SK-N-SH (cell line): ENCODE measurements at regions not wholly inside any gene's neighbourhood (a gene's known extent, or its start where the extent isn't known, plus 50 kb on each side); places are given as distances from the start of the nearest gene placed in this dataset.

Source experiments
- CTCF ChIA-PET: fragments of 300-600, 350-600 bp; formaldehyde crosslinking; extraction: SDS; loops from one replicate; lab custom pipeline; 2021; lab: Yijun Ruan, JAX
- POLR2A ChIA-PET: fragments of 350-600 bp; sonication (Branson Sonifier 250); formaldehyde crosslinking; extraction: SDS; loops from one replicate; lab custom pipeline; 2020; ENCODE audit warnings: antibody characterized with exemption, inconsistent platforms; lab: Yijun Ruan, JAX
- DNase-seq: peaks from one replicate; pipeline ENCODE4 v3.0.0; 2012
- H2AFZ ChIP-seq: fragments of 200-600 bp; sonication (generic); 2 replicates; pipeline ENCODE4 v1.8.1; 2016; ENCODE audit warnings: antibody characterized with exemption, mild to moderate bottlenecking, low read depth
- H3F3A ChIP-seq: fragments of 200-600 bp; sonication (generic); replicated peaks from 2 replicates; pipeline ENCODE3; 2016; ENCODE audit warnings: antibody characterized with exemption, mild to moderate bottlenecking; ENCODE audit not compliant: insufficient read depth
- H3K27ac ChIP-seq, 2 experiments: fragments of 200-500 bp in 1 of 2; fragments of 200-600 bp in 1 of 2; sonication (Bioruptor generic) in 1 of 2; sonication (generic), shearing (Covaris generic) in 1 of 2; 2 replicates each; pipeline versions ENCODE4 v1.5.1 to v1.6.1; 2014 to 2016; ENCODE audit warnings: low read depth in 2 of 2, inconsistent platforms in 1 of 2, low read length in 1 of 2, mild to moderate bottlenecking in 1 of 2, mixed read lengths in 1 of 2
- H3K27me3 ChIP-seq: fragments of 200-600 bp; sonication (generic), shearing (Covaris generic); 2 replicates; pipeline ENCODE4 v1.6.1; 2016; ENCODE audit warnings: mixed run types; ENCODE audit not compliant: insufficient read depth
- H3K36me3 ChIP-seq, 2 experiments: fragments of 200-500 bp in 1 of 2; fragments of 200-600 bp in 1 of 2; sonication (Bioruptor generic) in 1 of 2; sonication (generic) in 1 of 2; replicated peaks in 1 of 2; 2 replicates each; pipeline versions ENCODE3 to v1.5.1; 2014 to 2016; ENCODE audit warnings: low read length in 1 of 2, mild to moderate bottlenecking in 1 of 2; ENCODE audit not compliant: insufficient read depth in 2 of 2, control insufficient read depth in 1 of 2
- H3K4me1 ChIP-seq, 2 experiments: fragments of 200-500 bp in 1 of 2; fragments of 200-600 bp in 1 of 2; sonication (Bioruptor generic) in 1 of 2; sonication (generic), shearing (Covaris generic) in 1 of 2; 2 replicates each; pipeline versions ENCODE4 v1.5.1 to v1.6.1; 2014 to 2016; ENCODE audit warnings: low read depth in 1 of 2, low read length in 1 of 2, mixed run types in 1 of 2; ENCODE audit not compliant: insufficient read depth in 2 of 2, control insufficient read depth in 1 of 2
- H3K4me2 ChIP-seq: fragments of 200-600 bp; sonication (generic), shearing (Covaris generic); 2 replicates; pipeline ENCODE4 v1.6.1; 2017; ENCODE audit warnings: mixed run types
- H3K4me3 ChIP-seq, 2 experiments: fragments of 200-500 bp in 1 of 2; fragments of 200-600 bp in 1 of 2; sonication (Bioruptor generic) in 1 of 2; sonication (generic), shearing (Covaris generic) in 1 of 2; 2 replicates each; pipeline versions ENCODE4 v1.5.1 to v1.8.1; 2014 to 2016; ENCODE audit warnings: low read depth in 2 of 2, inconsistent platforms in 1 of 2, low read length in 1 of 2, mild to moderate bottlenecking in 1 of 2, mixed read lengths in 1 of 2, moderate library complexity in 1 of 2
- H3K79me2 ChIP-seq: fragments of 200-600 bp; sonication (generic); 2 replicates; pipeline ENCODE4 v1.8.1; 2017; ENCODE audit warnings: mild to moderate bottlenecking; ENCODE audit not compliant: insufficient read depth
- H3K9ac ChIP-seq: fragments of 200-600 bp; sonication (generic); 2 replicates; pipeline ENCODE4 v1.6.1; 2017; ENCODE audit warnings: mixed run types
- H3K9me2 ChIP-seq: fragments of 200-600 bp; sonication (generic); 2 replicates; pipeline ENCODE4 v1.6.1; 2017; ENCODE audit warnings: mixed run types
- H3K9me3 ChIP-seq: fragments of 200-600 bp; sonication (generic); 2 replicates; pipeline ENCODE4 v1.6.1; 2017; ENCODE audit warnings: mixed run types, mild to moderate bottlenecking, moderate library complexity
- H4K20me1 ChIP-seq: fragments of 200-600 bp; sonication (generic); 2 replicates; pipeline ENCODE4 v1.6.1; 2017; ENCODE audit warnings: mild to moderate bottlenecking, mixed run types; ENCODE audit not compliant: insufficient read depth
- CTCF ChIP-seq: fragments of 200-600 bp; sonication (generic); IDR thresholded peaks from 2 replicates; pipeline ENCODE4 v1.6.1; 2017; ENCODE audit warnings: antibody characterized with exemption, mild to moderate bottlenecking, moderate library complexity
- FOXJ3 ChIP-seq: sonication (generic); formaldehyde crosslinking; IDR thresholded peaks from 2 replicates; pipeline ENCODE4 v1.5.1; 2020; ENCODE audit warnings: mild to moderate bottlenecking, missing genetic modification reagents
- FOXM1 ChIP-seq: IDR thresholded peaks from 2 replicates; pipeline ENCODE4 v1.4.0; 2012; ENCODE audit warnings: low read depth, mild to moderate bottlenecking
- GABPA ChIP-seq: IDR thresholded peaks from 2 replicates; pipeline ENCODE4 v1.4.0; 2012; ENCODE audit warnings: low read depth, mild to moderate bottlenecking
- GATA2 ChIP-seq: sonication (generic); formaldehyde crosslinking; IDR thresholded peaks from 2 replicates; pipeline ENCODE4 v1.5.0; 2020; ENCODE audit warnings: mild to moderate bottlenecking, missing genetic modification reagents
- RCOR1 ChIP-seq: fragments of 150-350 bp; IDR thresholded peaks from 2 replicates; pipeline ENCODE4 v1.6.1; 2017; ENCODE audit warnings: antibody characterized with exemption, low read length
- SIN3A ChIP-seq: IDR thresholded peaks from 2 replicates; pipeline ENCODE4 v1.6.1; 2012; ENCODE audit warnings: low read depth, mild to moderate bottlenecking, low read length, moderate library complexity, borderline replicate concordance
- TCF12 ChIP-seq: IDR thresholded peaks from 2 replicates; pipeline ENCODE4 v1.4.0; 2012
- USF1 ChIP-seq: IDR thresholded peaks from 2 replicates; pipeline ENCODE4 v1.4.0; 2012; ENCODE audit warnings: low read depth, borderline replicate concordance
- WGBS: methylation state at CpG from one replicate; pipeline ENCODE4 v1.1.6; 2017; ENCODE audit warnings: low lambda C conversion rate; 5-methylcytosine and 5-hydroxymethylcytosine counted together
- TF ChIP-seq, protein P1 (sequence below): IDR thresholded peaks from 2 replicates; pipeline ENCODE4 v1.6.1; 2012; ENCODE audit warnings: mild to moderate bottlenecking, low read depth, low read length, moderate library complexity
- TF ChIP-seq, protein P2 (sequence below): IDR thresholded peaks from 2 replicates; pipeline ENCODE4; 2012

DNA sequence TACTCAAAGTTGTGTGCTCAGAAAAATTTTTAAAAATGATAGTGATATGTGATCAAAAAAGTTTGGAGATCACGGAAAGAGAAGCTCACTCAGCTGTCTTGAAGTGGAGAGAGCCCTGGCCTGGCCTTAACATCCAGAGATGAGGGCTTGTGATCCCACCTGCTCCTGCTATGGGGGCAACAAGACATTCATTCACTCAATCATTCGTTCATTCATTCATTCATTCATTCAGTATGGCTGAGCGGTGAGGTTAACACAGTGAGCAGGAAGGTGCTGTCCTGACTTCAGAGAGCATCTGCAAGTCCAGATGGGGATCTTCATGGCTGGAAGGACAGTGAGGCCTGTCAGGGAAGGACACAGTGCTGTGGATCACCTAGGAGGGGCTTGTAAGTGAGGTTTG, 112.3 kb downstream of the SLC25A47 start:
- POLR2A ChIA-PET: interaction anchor here (0.8 to 2.9 kb wide), 3 partner anchors 10 to 295 kb away, joined by 3 to 20 read pairs (median 4); no protein-coding TSS in a partner anchor
- H3K4me1 ChIP-seq: peaks cover 22 to 60% of the 10 kb centered on the region in 2 experiments
- no peak overlapping the region for H3K4me3 ChIP-seq
- H3K4me2 ChIP-seq: no peak overlapping the region
- H3F3A ChIP-seq: peaks cover 9% of the 10 kb centered on the region
- TF ChIP-seq TCF12 (no peak), FOXM1 (no peak), USF1 (no peak), GATA2 (no peak), GABPA (no peak), RCOR1 (no peak), CTCF (no peak), FOXJ3 (CRISPR knock-in tag) (no peak), SIN3A (no peak)
- TF ChIP-seq, protein P1, sequence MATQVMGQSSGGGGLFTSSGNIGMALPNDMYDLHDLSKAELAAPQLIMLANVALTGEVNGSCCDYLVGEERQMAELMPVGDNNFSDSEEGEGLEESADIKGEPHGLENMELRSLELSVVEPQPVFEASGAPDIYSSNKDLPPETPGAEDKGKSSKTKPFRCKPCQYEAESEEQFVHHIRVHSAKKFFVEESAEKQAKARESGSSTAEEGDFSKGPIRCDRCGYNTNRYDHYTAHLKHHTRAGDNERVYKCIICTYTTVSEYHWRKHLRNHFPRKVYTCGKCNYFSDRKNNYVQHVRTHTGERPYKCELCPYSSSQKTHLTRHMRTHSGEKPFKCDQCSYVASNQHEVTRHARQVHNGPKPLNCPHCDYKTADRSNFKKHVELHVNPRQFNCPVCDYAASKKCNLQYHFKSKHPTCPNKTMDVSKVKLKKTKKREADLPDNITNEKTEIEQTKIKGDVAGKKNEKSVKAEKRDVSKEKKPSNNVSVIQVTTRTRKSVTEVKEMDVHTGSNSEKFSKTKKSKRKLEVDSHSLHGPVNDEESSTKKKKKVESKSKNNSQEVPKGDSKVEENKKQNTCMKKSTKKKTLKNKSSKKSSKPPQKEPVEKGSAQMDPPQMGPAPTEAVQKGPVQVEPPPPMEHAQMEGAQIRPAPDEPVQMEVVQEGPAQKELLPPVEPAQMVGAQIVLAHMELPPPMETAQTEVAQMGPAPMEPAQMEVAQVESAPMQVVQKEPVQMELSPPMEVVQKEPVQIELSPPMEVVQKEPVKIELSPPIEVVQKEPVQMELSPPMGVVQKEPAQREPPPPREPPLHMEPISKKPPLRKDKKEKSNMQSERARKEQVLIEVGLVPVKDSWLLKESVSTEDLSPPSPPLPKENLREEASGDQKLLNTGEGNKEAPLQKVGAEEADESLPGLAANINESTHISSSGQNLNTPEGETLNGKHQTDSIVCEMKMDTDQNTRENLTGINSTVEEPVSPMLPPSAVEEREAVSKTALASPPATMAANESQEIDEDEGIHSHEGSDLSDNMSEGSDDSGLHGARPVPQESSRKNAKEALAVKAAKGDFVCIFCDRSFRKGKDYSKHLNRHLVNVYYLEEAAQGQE: no peak
- TF ChIP-seq, protein P2, sequence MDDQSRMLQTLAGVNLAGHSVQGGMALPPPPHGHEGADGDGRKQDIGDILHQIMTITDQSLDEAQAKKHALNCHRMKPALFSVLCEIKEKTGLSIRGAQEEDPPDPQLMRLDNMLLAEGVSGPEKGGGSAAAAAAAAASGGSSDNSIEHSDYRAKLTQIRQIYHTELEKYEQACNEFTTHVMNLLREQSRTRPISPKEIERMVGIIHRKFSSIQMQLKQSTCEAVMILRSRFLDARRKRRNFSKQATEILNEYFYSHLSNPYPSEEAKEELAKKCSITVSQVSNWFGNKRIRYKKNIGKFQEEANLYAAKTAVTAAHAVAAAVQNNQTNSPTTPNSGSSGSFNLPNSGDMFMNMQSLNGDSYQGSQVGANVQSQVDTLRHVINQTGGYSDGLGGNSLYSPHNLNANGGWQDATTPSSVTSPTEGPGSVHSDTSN: no peak
- no peaks in the 10 kb centered on the region; the same call in 1 of the 2 replicates for H4K20me1 ChIP-seq
- CTCF ChIA-PET: interaction anchor here (0.9 to 15.3 kb wide), 7 partner anchors 11 to 1192 kb away, joined by 3 to 236 read pairs (median 58); no protein-coding TSS in a partner anchor
- no peaks in the 10 kb centered on the region for H3K79me2 ChIP-seq
- no peak overlapping the region for H2AFZ ChIP-seq
- no peaks in the 10 kb centered on the region for H3K9me2 ChIP-seq
- no peak overlapping the region for H3K9ac ChIP-seq
- H3K27ac ChIP-seq: peak overlapping the region in 1 of 2 experiments; percentile 100; a peak in 2 of 4 replicates
- no peaks in the 10 kb centered on the region for H3K36me3 ChIP-seq
- 83% methylated on average over 3 of the region's 3 CpGs for WGBS
- no peaks in the 10 kb centered on the region for H3K27me3 ChIP-seq
- DNase-seq: no peak
- H3K9me3 ChIP-seq: no peaks in the 10 kb centered on the region
